GM21619 (cell line): ENCODE measurements at regions not wholly inside any gene's neighbourhood (a gene's known extent, or its start where the extent isn't known, plus 50 kb on each side); places are given as distances from the start of the nearest gene placed in this dataset.

Experiments
- ATAC-seq: cut with Tn5 transposase; IDR thresholded peaks from one replicate; pipeline ENCODE4 v1.9.1; 2021; ENCODE audit not compliant: unreplicated experiment

GRCh38 chr3:43932921-43933320 lies 242.2 kb downstream of the ABHD5 start:
- no peak for ATAC-seq

- ATAC-seq = no peak
Measured at GRCh38 chr3:43948013-43948412, 257.3 kb downstream of the ABHD5 start.

GRCh38 chr3:43949594-43949993 lies 258.9 kb downstream of the ABHD5 start:
- ATAC-seq = no peak

GRCh38 chr3:43950775-43951174 lies 260.0 kb downstream of the ABHD5 start:
- no peak for ATAC-seq

GRCh38 chr3:43951813-43952212 lies 261.1 kb downstream of the ABHD5 start:
- ATAC-seq = no peak

GRCh38 chr3:43953380-43953779 lies 262.6 kb downstream of the ABHD5 start:
- ATAC-seq = no peak

GRCh38 chr3:43953814-43954692 lies 263.3 kb downstream of the ABHD5 start:
- ATAC-seq = no peak

GRCh38 chr3:43956945-43957344 lies 266.2 kb downstream of the ABHD5 start:
- ATAC-seq = no peak

GRCh38 chr3:43957553-43957952 lies 266.8 kb downstream of the ABHD5 start:
- no peak for ATAC-seq

GRCh38 chr3:43958005-43958770 lies 267.4 kb downstream of the ABHD5 start:
- ATAC-seq = no peak

- ATAC-seq = no peak
Measured at GRCh38 chr3:43958973-43959372, 268.2 kb downstream of the ABHD5 start.

- no peak for ATAC-seq
Measured at GRCh38 chr3:43959498-43960447, 269.0 kb downstream of the ABHD5 start.

- ATAC-seq = no peak
Measured at GRCh38 chr3:43960448-43960840, 269.7 kb downstream of the ABHD5 start.

GRCh38 chr3:43962043-43962442 lies 271.3 kb downstream of the ABHD5 start:
- ATAC-seq = no peak

- ATAC-seq = no peak
Measured at GRCh38 chr3:43963208-43963607, 272.5 kb downstream of the ABHD5 start.

- no peak for ATAC-seq
Measured at GRCh38 chr3:43964640-43965039, 273.9 kb downstream of the ABHD5 start.

GRCh38 chr3:43965656-43966055 lies 274.9 kb downstream of the ABHD5 start:
- no peak for ATAC-seq

- no peak for ATAC-seq
Measured at GRCh38 chr3:43966126-43966525, 275.4 kb downstream of the ABHD5 start.

GRCh38 chr3:43966530-43966929 lies 275.2 kb upstream of the TOPAZ1 start:
- no peak for ATAC-seq

GRCh38 chr3:43968465-43968864 lies 273.2 kb upstream of the TOPAZ1 start:
- no peak for ATAC-seq

- no peak for ATAC-seq
Measured at GRCh38 chr3:43969944-43970343, 271.7 kb upstream of the TOPAZ1 start.
